SK-N-SH treated with all-trans-retinoic acid at 6 μM for 48 hours (cell line): ENCODE measurements at regions not wholly inside any gene's neighbourhood (a gene's known extent, or its start where the extent isn't known, plus 50 kb on each side); places are given as distances from the start of the nearest gene placed in this dataset.

Experiments
- ATAC-seq: fragments of 200-7000 bp; cut with Tn5 transposase; 3 replicates; pipeline ENCODE4 v1.9.1; 2020; ENCODE audit warnings: mild to moderate bottlenecking, moderate library complexity
- ARNTL ChIP-seq: fragments of 450-650 bp; formaldehyde crosslinking; IDR thresholded peaks from 2 replicates; pipeline ENCODE4 v1.5.0; 2020; ENCODE audit warnings: low read depth, mild to moderate bottlenecking, moderate library complexity, borderline replicate concordance
- BACH2 ChIP-seq: fragments of 250-450 bp; sonication (Bioruptor Pico); IDR thresholded peaks from 2 replicates; pipeline ENCODE4 v1.9.0; 2021; ENCODE audit warnings: mild to moderate bottlenecking, borderline replicate concordance
- CREB5 ChIP-seq: fragments of 250-450 bp; sonication (Bioruptor Pico); IDR thresholded peaks from 2 replicates; pipeline ENCODE4 v1.5.1; 2020; ENCODE audit warnings: low read depth, mild to moderate bottlenecking, moderate library complexity
- CSDC2 ChIP-seq: fragments of 250-450 bp; sonication (Bioruptor Pico); IDR thresholded peaks from 2 replicates; pipeline ENCODE4 v1.5.0; 2020; ENCODE audit warnings: mild to moderate bottlenecking, moderate library complexity
- CSRNP3 ChIP-seq: fragments of 250-450 bp; sonication (Bioruptor Pico); IDR thresholded peaks from 2 replicates; pipeline ENCODE4 v1.5.1; 2021; ENCODE audit warnings: mild to moderate bottlenecking, moderate library complexity
- ESRRG ChIP-seq: fragments of 250-450 bp; sonication (Bioruptor Pico); IDR thresholded peaks from 2 replicates; pipeline ENCODE4 v1.6.1; 2021; ENCODE audit warnings: mild to moderate bottlenecking
- GLIS3 ChIP-seq: fragments of 250-450 bp; sonication (Bioruptor Pico); IDR thresholded peaks from 2 replicates; pipeline ENCODE4 v1.5.0; 2020; ENCODE audit warnings: mild to moderate bottlenecking, moderate library complexity
- ISL1 ChIP-seq: fragments of 250-450 bp; sonication (Bioruptor Pico); IDR thresholded peaks from 2 replicates; pipeline ENCODE4 v2.1.2; 2022; ENCODE audit warnings: mild to moderate bottlenecking, moderate library complexity
- OSR1 ChIP-seq: fragments of 250-450 bp; sonication (Bioruptor Pico); IDR thresholded peaks from 2 replicates; pipeline ENCODE4 v1.8.0; 2022; ENCODE audit warnings: moderate library complexity, mild to moderate bottlenecking, inconsistent platforms
- PATZ1 ChIP-seq: fragments of 250-450 bp; sonication (Bioruptor Pico); IDR thresholded peaks from 2 replicates; pipeline ENCODE4 v1.8.0; 2020; ENCODE audit warnings: mild to moderate bottlenecking, moderate library complexity, borderline replicate concordance
- POU6F1 ChIP-seq: fragments of 250-450 bp; sonication (Bioruptor Pico); IDR thresholded peaks from 2 replicates; pipeline ENCODE4 v1.8.0; 2021; ENCODE audit warnings: low read depth, mild to moderate bottlenecking, moderate library complexity, borderline replicate concordance
- PPARA ChIP-seq: fragments of 250-450 bp; sonication (Bioruptor Pico); IDR thresholded peaks from 2 replicates; pipeline ENCODE4 v1.5.0; 2020; ENCODE audit warnings: mild to moderate bottlenecking, borderline replicate concordance
- RARB ChIP-seq: fragments of 250-450 bp; sonication (Bioruptor Pico); IDR thresholded peaks from 2 replicates; pipeline ENCODE4 v1.8.0; 2021; ENCODE audit warnings: mild to moderate bottlenecking, moderate library complexity
- SNAI2 ChIP-seq: fragments of 250-450 bp; sonication (Bioruptor Pico); IDR thresholded peaks from 2 replicates; pipeline ENCODE4 v1.5.0; 2020; ENCODE audit warnings: mild to moderate bottlenecking, moderate library complexity
- TCF4 ChIP-seq: fragments of 250-450 bp; sonication (Bioruptor Pico); IDR thresholded peaks from 2 replicates; pipeline ENCODE4 v1.8.0; 2021; ENCODE audit warnings: mild to moderate bottlenecking, moderate library complexity, borderline replicate concordance
- TOX ChIP-seq: fragments of 250-450 bp; sonication (Bioruptor Pico); IDR thresholded peaks from 2 replicates; pipeline ENCODE4 v1.8.0; 2021; ENCODE audit warnings: mild to moderate bottlenecking, moderate library complexity, borderline replicate concordance
- TSHZ2 ChIP-seq: fragments of 250-450 bp; sonication (Bioruptor Pico); IDR thresholded peaks from 2 replicates; pipeline ENCODE4 v1.5.0; 2020; ENCODE audit warnings: mild to moderate bottlenecking, moderate library complexity
- ZC3H10 ChIP-seq: fragments of 250-450 bp; sonication (Bioruptor Pico); IDR thresholded peaks from 2 replicates; pipeline ENCODE4 v1.5.1; 2021; ENCODE audit warnings: mild to moderate bottlenecking, moderate library complexity
- ZFP3 ChIP-seq: fragments of 250-450 bp; sonication (Bioruptor Pico); IDR thresholded peaks from 2 replicates; pipeline ENCODE4 v1.5.0; 2020; ENCODE audit warnings: mild to moderate bottlenecking, moderate library complexity
- ZFP30 ChIP-seq: fragments of 450-650 bp; formaldehyde crosslinking; IDR thresholded peaks from 2 replicates; pipeline ENCODE4 v1.5.0; 2022; ENCODE audit warnings: mild to moderate bottlenecking, moderate library complexity
- ZNF565 ChIP-seq: fragments of 450-650 bp; formaldehyde crosslinking; conservative IDR thresholded peaks from 2 replicates; pipeline ENCODE4 v1.5.0; 2020; ENCODE audit warnings: low read depth, mild to moderate bottlenecking, moderate library complexity
- ZNF70 ChIP-seq: fragments of 450-650 bp; formaldehyde crosslinking; IDR thresholded peaks from 2 replicates; pipeline ENCODE4 v1.5.0; 2020; ENCODE audit warnings: mild to moderate bottlenecking, moderate library complexity
- ZNF8 ChIP-seq: fragments of 450-650 bp; formaldehyde crosslinking; IDR thresholded peaks from 2 replicates; pipeline ENCODE4 v1.5.0; 2020; ENCODE audit warnings: mild to moderate bottlenecking, moderate library complexity

- TF ChIP-seq ARNTL (CRISPR knock-in tag) (no peak), PATZ1 (CRISPR knock-in tag) (no peak), RARB (CRISPR knock-in tag) (no peak), PPARA (CRISPR knock-in tag) (no peak), ZNF565 (no peak), ZFP30 (CRISPR knock-in tag) (no peak), CSDC2 (CRISPR knock-in tag) (no peak), ZNF8 (CRISPR knock-in tag) (no peak), ISL1 (no peak), GLIS3 (CRISPR knock-in tag) (no peak), POU6F1 (CRISPR knock-in tag) (no peak), CSRNP3 (CRISPR knock-in tag) (no peak), TOX (CRISPR knock-in tag) (no peak), CREB5 (CRISPR knock-in tag) (no peak), ZC3H10 (CRISPR knock-in tag) (no peak), SNAI2 (CRISPR knock-in tag) (no peak)
- no peak for ATAC-seq
These were observed 571.3 kb downstream of the GLRX3 start for GRCh38 chr10:130707389-130707979.

GRCh38 chr10:130708465-130709070 lies 572.4 kb downstream of the GLRX3 start:
- ATAC-seq, result no peak
- TF ChIP-seq TOX (CRISPR knock-in tag) (no peak), PATZ1 (CRISPR knock-in tag) (no peak), TSHZ2 (CRISPR knock-in tag) (no peak), ARNTL (CRISPR knock-in tag) (no peak), CSRNP3 (CRISPR knock-in tag) (no peak), ISL1 (no peak), ZFP3 (CRISPR knock-in tag) (no peak), OSR1 (CRISPR knock-in tag) (no peak), TCF4 (no peak), CSDC2 (CRISPR knock-in tag) (no peak), ZNF565 (no peak), ESRRG (CRISPR knock-in tag) (no peak), POU6F1 (CRISPR knock-in tag) (no peak), BACH2 (CRISPR knock-in tag) (no peak), ZFP30 (CRISPR knock-in tag) (no peak), ZNF70 (CRISPR knock-in tag) (no peak), PPARA (CRISPR knock-in tag) (no peak)
